HG03354 (cell line): ENCODE measurements at regions not wholly inside any gene's neighbourhood (a gene's known extent, or its start where the extent isn't known, plus 50 kb on each side); places are given as distances from the start of the nearest gene placed in this dataset.
"Not testable (repeated sequence)": the region's sequence is repeated elsewhere in the genome, so short reads cannot be mapped to it uniquely, and the experiment has no call there.

ENCODE experiments used
- ATAC-seq: cut with Tn5 transposase; IDR thresholded peaks from one replicate; pipeline ENCODE4 v1.9.1; 2021; ENCODE audit warnings: mild to moderate bottlenecking; ENCODE audit not compliant: unreplicated experiment, poor library complexity, severe bottlenecking

DNA sequence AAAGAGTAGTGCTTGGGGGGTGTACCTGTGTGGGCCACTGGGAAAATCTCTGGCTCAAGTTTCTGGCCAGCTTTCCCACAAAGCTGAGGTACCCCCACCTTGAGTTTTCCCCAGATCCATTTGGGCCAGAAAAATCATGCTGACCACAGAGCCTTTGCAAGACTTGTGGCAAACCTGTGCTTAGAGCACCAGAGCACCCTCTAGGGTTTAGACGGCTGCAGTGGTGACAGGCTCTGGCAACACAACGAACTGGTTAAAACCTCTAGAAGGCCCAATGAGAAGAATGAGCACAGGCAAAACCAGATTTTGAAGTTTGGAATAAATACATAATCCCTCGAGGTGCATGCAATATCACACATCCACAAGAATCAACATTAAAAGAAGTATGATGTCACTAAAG, 290.7 kb upstream of the FOLH1 start:
- ATAC-seq: no peak

DNA sequence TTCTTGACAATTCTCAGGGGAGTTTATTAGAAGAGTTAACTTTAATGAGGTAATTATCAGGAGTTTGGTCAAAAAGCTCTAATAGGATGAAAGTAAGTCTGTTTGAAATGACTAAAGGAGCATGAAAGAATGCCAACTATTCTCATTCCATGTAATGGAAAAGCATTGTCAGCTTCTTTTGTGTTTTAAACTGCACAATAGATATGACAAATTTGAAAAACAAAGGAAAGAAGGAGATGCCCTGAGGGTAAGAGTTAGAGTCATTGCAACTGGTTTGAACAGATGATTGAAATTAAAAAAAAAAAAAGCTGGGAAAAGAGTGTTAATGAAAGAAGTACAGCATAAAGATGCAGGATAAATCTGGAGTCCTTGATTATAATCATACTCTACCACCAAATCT, 296.8 kb upstream of the FOLH1 start:
- no peak for ATAC-seq

DNA sequence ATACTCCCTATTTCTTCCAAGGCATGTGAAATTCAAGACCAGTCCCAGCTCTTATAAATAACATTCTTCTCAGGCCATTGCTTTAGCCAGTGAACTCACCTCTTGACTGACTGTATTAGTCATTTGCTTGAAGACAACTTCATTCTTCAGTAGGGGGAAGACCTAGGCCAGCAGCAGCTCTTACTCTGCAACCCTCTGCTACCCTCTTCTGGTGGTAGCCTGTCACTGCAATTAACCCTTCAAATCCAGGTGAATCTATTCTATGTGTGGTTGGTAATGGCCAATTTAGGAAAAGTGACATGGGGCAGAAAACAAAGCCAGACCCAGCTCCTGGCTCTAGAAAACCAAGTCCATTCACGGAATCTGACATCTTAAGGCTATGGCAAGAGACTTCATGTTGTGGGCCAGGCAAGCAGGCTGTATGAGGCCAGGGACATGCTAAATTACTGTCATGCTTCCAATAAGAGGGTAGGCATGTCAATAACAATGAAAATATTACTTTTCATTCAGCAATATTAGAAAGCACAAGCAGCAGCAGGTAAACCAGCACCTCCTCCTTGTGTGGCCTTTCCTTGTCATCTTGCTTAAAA, 317.9 kb upstream of the FOLH1 start:
- peak; percentile 98 for ATAC-seq

DNA sequence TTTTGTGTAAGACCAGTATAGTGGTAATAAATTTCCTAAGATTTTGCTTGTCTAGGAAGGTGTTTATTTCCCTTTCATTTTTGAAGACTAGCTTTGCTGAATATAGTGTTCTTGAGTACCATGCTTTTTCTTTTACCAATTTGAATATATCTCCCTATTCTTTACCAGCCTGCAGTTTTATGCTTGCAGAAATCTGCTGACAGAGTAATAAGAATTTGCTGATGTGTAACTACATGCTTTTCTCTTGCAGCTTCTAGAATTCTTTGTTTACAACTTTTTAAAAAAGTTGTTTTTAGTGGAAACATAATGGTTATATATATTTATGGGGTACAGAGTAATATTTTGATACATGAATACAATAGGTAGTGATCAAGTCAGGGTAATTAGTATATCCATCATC, 324.8 kb upstream of the FOLH1 start:
- no peak for ATAC-seq

DNA sequence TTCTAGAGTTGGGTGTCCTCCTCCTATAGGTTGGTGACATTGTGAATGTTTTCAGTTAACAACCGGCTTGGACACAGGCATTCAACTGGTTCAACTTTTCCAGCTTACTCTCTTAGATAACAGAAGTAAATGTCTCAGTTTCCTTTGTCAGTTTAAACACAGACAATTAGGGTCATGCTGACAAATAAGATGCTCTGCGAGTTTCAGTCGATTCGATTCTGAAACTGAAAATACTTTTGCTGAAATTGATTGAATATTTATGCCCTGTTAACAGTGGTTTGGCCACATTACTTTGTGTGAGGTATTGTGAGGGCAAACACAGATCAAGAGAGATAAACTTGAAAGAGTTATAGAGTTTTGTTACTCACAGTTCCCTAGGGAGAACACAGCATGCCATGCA, 330.5 kb upstream of the FOLH1 start:
- ATAC-seq: not testable (repeated sequence)

DNA sequence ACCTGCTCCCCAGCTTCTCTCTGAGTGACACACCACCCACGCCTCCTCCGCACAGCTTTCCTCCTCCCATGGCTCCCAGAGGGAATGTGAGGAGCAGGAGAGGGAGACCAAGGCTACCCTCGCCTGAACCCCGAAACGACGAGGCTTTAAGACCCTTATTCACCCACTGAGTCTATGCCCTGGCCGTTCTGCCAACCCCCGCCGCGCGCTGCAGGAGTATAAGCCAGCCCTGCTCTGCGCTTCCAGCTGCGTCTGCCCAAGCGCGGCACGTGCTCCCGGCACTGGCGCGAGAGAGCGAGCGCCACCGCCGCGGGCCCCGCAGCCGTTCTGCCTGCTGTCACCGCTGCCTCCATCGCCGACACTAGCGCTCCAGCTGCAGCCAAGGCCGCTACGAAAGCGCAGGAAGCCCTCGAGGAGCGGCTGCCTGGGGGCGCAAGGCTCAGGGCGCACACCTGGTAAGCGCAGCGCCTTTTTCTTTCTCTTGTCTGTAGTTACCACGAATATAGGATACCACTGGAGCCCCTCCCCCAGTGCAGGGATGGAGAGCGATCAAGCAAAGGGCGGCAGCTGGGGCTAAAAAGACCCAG, 350.0 kb upstream of the FOLH1 start:
- not testable (repeated sequence) for ATAC-seq

DNA sequence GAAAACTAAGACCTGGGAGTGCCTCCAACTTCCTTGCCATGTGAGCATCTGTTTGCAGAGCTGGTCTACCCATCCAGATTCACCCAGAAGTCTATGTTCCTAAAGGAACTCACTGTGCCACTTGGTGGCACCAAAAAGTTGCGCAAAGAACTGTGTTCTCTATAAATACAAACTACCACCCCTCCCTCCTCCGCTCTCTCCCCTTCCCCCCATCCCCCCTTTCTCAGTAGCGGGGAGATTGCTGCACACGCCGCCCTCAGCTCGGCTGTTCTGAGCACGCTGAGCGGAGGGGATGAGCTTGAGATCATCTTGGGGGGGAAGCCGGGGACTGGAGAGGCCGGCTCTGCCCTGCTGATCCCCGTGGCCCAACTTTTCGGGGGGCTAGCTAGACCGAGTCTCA, 352.2 kb upstream of the FOLH1 start:
- not testable (repeated sequence) for ATAC-seq

DNA sequence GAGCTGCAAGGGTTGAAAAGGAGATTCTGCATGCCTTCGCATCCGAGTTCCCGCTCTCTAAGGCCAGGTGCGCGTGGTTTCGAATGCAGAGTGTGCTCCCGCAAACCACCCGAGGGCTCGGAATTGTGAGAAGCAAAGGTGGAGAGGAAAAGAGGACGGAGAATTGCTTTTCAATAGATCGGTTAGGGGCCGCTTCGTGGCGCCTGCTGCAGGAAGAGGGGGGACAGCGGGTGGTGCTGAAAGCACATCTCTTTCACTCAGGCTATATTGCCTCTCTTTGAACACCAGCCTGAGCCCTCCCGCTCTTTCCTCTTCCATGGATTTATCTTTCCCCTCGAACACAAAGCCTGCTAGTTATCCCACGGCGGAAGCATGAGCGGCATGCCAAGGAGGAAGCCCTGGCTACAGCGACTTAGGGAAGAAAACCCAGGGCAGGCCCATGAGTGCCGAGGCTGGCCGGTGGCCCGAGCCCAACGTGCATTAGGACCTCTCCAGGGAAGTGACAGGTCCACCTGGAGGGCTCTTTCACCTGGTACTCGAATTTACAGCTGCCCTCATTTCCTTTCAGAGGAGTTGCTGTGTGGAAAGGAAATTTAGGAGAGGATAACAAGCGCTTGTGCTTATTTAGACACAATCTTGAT, 353.0 kb upstream of the FOLH1 start:
- not testable (repeated sequence) for ATAC-seq

DNA sequence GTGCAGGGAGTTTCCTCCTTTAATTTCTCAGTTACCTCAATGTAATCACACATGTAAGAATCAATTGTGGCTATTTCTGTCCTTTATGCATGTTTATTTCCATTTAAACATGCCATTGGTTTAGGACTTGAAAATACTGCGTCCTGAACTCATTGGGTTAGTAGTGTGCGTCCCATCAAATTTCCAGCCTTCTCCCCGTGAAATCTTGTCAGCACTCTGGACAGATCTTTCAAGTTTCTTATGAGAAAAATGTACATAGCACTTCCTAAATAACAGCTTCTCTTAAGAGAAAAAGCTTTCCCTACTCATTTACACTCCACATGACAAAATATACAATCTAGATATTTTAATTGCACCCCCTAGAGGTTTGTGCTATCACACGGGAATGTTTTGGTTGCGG, 353.9 kb upstream of the FOLH1 start:
- ATAC-seq: not testable (repeated sequence)

DNA sequence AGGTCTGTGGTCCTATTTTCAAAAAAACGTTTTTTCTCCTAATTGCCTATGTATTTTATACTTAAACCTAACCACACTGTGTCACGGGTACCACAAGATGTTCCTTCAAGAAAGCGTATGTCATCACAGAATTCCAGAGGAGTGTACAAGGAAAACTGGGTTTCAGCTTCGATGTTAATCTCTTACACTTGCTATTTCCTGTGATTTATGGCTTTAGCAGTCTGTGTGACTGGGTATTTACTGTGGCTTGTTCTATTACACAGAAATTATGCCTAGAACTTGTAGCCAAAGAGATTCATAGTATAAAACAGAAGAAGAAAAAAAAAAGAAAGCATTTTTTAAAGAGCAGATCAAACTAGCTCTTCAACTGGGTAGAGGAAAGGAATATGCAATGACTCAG, 371.1 kb upstream of the FOLH1 start:
- not testable (repeated sequence) for ATAC-seq

DNA sequence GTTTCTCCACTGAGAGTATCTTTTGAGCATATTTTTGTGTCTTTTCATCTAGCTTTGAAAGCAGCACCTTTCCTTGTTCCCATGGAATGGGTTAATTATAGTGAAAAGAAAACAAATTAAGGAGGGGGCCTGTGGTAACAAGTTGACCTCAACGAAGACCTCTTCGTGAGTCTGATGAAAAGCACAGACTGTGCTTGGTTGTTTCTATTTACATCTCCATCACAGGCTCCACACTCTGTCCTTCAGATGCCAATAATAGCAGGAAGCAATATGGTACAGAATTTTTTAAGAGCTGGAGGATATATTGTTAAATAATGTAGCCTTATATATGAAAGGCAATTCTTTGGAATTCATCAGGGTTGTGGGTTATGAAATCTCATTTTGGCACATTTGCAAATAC, 366.7 kb upstream of the OR4C13 start:
- not testable (repeated sequence) for ATAC-seq

DNA sequence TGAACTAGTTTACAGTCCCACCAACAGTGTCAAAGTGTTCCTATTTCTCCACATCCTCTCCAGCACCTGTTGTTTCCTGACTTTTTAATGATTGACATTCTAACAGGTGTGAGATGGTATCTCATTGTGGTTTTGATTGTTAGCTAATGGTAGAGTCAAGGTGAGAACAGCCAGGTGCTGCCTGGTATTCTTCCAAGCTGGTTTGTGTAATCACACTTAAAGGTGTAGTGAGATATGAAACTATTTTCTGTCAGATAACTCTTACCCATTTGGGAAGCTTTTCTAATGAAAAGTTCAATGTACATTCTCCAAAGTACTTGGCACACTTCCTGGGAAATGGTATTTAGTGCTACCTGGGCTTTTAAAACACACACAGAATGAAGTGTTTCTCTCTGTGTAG, 343.3 kb upstream of the OR4C13 start:
- not testable (repeated sequence) for ATAC-seq

DNA sequence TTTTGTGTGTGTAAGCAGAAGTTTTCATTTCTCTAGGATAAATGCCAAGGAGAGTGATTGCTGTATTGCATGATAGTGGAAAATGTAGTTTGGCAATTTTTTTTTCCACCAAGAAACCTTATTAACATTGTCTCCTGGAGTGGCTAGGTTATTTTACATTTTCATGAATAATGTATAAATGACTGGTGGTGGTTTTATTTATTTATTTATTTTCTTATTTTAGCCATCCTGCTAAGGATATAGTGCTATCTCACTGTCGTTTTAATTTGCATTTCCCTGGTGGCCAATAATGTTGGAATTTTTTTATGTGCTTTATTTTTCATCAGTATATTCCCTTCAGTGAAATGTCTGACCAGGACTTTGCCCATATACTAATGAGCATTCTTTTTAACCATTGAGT, 328.3 kb upstream of the OR4C13 start:
- ATAC-seq: not testable (repeated sequence)

DNA sequence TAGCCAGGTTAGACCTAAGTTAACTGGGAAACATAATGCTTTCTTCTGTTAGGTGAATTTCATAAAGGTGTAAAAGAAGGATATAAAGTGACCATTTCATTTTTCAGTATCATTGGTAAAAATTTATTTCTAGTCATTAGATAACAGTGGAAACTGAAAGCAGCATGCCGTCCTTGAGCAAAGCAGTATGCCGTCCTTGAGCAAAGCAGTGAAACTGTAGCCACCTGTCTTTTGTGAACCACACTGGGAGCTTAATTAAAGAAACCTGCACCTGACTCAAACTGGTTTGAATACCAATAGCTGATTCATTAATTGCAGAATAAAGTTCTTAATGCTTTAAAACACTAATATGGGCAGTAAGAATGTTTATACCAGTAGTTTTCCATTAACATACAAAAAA, 281.5 kb upstream of the OR4C13 start:
- not testable (repeated sequence) for ATAC-seq

DNA sequence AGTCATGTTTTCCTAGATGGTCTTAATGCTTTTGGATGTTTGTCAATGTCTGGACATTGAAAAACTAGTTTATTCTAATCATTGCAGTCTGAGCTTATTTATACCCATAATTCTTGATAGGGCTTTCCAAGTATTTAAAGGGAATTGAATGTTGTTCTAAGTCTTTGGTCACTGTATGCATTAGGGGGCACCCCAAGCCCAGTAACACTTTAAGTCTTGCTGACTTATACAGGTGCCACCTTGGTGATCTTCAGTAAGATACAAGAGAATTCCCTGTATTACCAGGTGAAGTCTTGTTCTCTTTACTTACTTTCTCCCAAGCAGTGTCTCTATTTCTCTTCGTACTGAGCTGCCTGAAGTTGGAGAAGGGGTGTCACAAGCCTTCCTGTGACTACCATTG, 250.1 kb upstream of the OR4C13 start:
- ATAC-seq: not testable (repeated sequence)

DNA sequence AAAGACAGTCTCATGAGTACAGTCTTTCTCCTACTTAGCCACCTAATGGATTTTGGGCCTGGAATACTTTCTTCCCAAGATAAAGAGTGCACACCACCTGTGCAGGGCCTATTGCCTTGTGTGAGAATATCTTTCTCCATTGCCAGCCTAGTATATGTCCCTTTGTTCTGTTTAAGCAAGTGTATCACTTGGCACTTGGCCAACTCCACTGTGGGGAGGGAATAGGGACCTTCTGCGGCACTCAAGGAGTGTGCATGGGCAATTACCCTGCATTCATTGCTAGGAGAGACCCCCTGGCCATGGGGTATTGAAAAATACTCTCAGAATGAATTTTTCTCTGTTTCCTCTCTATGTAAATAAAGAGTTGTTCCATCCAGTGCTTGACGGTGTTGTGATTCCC, 201.7 kb upstream of the OR4C13 start:
- ATAC-seq: not testable (repeated sequence)

DNA sequence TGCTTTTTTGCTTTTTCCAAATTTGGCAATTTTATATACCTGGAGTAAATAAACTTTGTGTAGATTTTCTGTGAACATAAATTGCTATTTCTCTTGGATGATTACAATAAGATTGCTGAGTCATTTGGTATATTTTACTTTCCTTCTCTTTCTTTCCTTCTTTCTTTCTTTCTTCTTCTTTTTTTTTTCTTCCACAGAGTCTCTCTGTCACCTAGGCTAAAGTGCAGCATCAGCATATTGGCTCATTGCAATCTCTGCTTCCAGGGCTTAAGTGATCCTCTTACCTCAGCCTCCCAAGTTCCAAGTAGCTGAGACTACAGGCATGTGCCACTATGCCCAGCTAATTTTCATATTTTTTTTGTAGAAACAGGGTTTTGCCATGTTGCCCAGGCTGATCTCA, 201.2 kb upstream of the OR4C13 start:
- ATAC-seq: not testable (repeated sequence)

DNA sequence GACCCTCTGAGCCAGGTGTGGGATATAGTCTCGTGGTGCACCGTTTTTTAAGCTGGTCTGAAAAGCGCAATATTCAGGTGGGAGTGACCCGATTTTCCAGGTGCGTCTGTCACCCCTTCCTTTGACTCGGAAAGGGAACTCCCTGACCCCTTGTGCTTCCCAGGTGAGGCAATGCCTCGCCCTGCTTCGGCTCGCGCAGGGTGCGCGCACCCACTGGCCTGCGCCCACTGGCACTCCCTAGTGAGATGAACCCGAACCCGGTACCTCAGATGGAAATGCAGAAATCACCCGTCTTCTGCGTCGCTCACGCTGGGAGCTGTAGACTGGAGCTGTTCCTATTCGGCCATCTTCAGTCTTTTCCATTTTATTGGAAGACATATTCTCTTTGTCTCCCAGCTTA, 171.4 kb upstream of the OR4C13 start:
- ATAC-seq: not testable (repeated sequence)

DNA sequence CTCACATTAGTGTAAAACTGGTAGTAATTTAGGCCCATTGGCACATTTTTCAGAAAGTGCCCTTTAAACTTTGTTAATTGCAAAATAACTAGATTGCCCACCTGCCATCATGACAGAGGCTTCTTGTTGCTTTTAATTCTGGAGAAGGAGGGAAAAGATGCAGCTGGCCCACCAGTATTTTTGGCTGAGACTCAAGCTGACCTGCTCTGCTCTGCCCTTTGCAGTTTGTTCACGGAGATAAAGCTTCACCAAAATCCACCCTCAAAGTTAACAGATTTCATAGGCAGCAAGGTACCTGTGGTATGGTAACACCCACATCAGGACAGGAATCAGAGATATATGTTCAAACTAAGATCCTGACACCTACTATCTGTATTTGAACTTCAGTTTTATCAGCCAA, 170.2 kb upstream of the OR4C13 start:
- not testable (repeated sequence) for ATAC-seq

DNA sequence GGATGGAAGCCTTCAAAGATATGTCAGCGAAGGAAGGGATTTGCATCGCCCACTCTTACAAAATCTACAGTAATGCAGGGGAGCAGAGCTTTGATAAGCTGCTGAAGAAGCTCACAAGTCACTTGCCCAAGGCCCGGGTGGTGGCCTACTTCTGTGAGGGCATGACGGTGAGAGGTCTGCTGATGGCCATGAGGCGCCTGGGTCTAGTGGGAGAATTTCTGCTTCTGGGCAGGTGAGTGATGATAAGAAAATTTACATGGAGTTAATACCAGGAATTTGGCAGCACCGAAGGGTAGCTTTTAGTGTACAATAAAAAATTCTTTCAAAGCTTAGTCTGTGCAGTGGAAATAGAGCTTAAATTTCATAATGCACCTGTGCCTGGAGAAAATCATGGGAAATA, 168.3 kb upstream of the OR4C13 start:
- not testable (repeated sequence) for ATAC-seq

DNA sequence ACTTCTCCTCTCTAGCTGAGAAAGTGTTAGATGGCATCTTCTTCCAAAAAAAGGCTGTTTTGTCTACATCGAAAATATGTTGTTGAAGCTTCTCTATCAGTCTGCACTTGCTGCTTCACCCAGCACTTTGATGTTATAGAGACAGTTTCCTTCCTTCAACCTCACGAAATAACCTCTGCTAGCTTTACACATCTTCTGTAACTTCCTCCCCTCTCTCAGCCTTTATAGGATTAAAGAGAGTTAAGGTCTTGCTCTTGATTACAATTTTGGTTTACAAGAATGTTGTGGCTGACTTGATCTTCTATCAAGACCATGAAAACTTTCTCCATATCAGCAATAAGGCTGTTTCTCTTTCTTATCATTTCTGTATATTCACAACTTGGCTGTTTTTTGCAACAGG, 162.4 kb upstream of the OR4C13 start:
- not testable (repeated sequence) for ATAC-seq
